Mesenchymal stem cell (in vitro differentiated cells and primary cell): ENCODE measurements at regions not wholly inside any gene's neighbourhood (a gene's known extent, or its start where the extent isn't known, plus 50 kb on each side); places are given as distances from the start of the nearest gene placed in this dataset.

Experiments used
- DNase-seq: peaks from one replicate; pipeline ENCODE4 v3.0.0-alpha.2; 2013
- H2AFZ ChIP-seq: one replicate; pipeline ENCODE4 v1.6.1; 2013; ENCODE audit warnings: low read depth, mild to moderate bottlenecking, control low read depth, inconsistent platforms, low read length, moderate library complexity
- H2AK5ac ChIP-seq: 2 replicates; pipeline ENCODE4 v1.6.1; 2013; ENCODE audit warnings: low read length, moderate library complexity, mild to moderate bottlenecking, inconsistent platforms; ENCODE audit not compliant: severe bottlenecking
- H2BK120ac ChIP-seq: one replicate; pipeline ENCODE4 v1.6.1; 2013; ENCODE audit warnings: low read depth, mild to moderate bottlenecking, inconsistent platforms, low read length, moderate library complexity
- H2BK12ac ChIP-seq, 2 experiments: one replicate each; pipeline ENCODE4 v1.6.1; 2013; ENCODE audit warnings: inconsistent platforms in 2 of 2, low read length in 2 of 2, mild to moderate bottlenecking in 2 of 2, moderate library complexity in 2 of 2, control low read depth in 1 of 2
- H2BK15ac ChIP-seq: one replicate; pipeline ENCODE4 v1.6.1; 2013; ENCODE audit warnings: mild to moderate bottlenecking, low read depth, inconsistent platforms; ENCODE audit not compliant: poor library complexity, severe bottlenecking
- H2BK5ac ChIP-seq: 2 replicates; pipeline ENCODE4 v1.6.1; 2013; ENCODE audit warnings: low read depth, mild to moderate bottlenecking, low read length, control low read depth, inconsistent platforms; ENCODE audit not compliant: poor library complexity, severe bottlenecking
- H3K14ac ChIP-seq, 2 experiments: one replicate each; pipeline ENCODE4 v1.6.1; 2013; ENCODE audit warnings: inconsistent platforms in 2 of 2, low read length in 2 of 2, control low read depth in 1 of 2, mild to moderate bottlenecking in 1 of 2, moderate library complexity in 1 of 2
- H3K18ac ChIP-seq, 2 experiments: one replicate each; pipeline ENCODE4 v1.6.1; 2013; ENCODE audit warnings: inconsistent platforms in 2 of 2, low read length in 2 of 2, control low read depth in 1 of 2, low read depth in 1 of 2, mild to moderate bottlenecking in 1 of 2
- H3K23ac ChIP-seq, 2 experiments: one replicate each; pipeline ENCODE4 v1.6.1; 2013; ENCODE audit warnings: inconsistent platforms in 2 of 2, low read length in 2 of 2, mild to moderate bottlenecking in 2 of 2, moderate library complexity in 2 of 2, control low read depth in 1 of 2
- H3K27ac ChIP-seq: 2 replicates; pipeline ENCODE4 v1.5.1; 2013; ENCODE audit warnings: mild to moderate bottlenecking, moderate library complexity, low read length, control low read depth, inconsistent platforms; ENCODE audit not compliant: poor library complexity, severe bottlenecking
- H3K27me3 ChIP-seq, 2 experiments: 2 replicates each; pipeline versions ENCODE4 v1.6.1 to v1.7.0; 2013; ENCODE audit warnings: low read length in 2 of 2, mild to moderate bottlenecking in 2 of 2, moderate library complexity in 2 of 2, control low read depth in 1 of 2, inconsistent platforms in 1 of 2; ENCODE audit not compliant: control insufficient read depth in 1 of 2, insufficient read depth in 1 of 2
- H3K36me3 ChIP-seq, 2 experiments: 2 replicates each; pipeline versions ENCODE4 v1.6.1 to v1.7.0; 2013; ENCODE audit warnings: low read length in 2 of 2, control low read depth in 1 of 2, inconsistent platforms in 1 of 2, low read depth in 1 of 2, mild to moderate bottlenecking in 1 of 2; ENCODE audit not compliant: insufficient read depth in 2 of 2, control insufficient read depth in 1 of 2
- H3K4ac ChIP-seq, 2 experiments: one replicate each; pipeline ENCODE4 v1.6.1; 2013; ENCODE audit warnings: inconsistent platforms in 2 of 2, low read length in 2 of 2, mild to moderate bottlenecking in 2 of 2, moderate library complexity in 2 of 2, control low read depth in 1 of 2, low read depth in 1 of 2
- H3K4me1 ChIP-seq: 2 replicates; pipeline ENCODE4 v1.6.1; 2013; ENCODE audit warnings: low read depth, low read length, control low read depth; ENCODE audit not compliant: control insufficient read depth, insufficient read depth
- H3K4me2 ChIP-seq: 2 replicates; pipeline ENCODE4 v1.6.1; 2013; ENCODE audit warnings: low read length, mild to moderate bottlenecking, inconsistent platforms; ENCODE audit not compliant: poor library complexity, severe bottlenecking
- H3K4me3 ChIP-seq, 2 experiments: 2 replicates each; pipeline versions ENCODE4 v1.5.1 to v1.7.0; 2013; ENCODE audit warnings: low read length in 2 of 2, mild to moderate bottlenecking in 2 of 2, control low read depth in 1 of 2, low read depth in 1 of 2; ENCODE audit not compliant: insufficient read depth in 1 of 2
- H3K79me1 ChIP-seq: replicated peaks from 2 replicates; pipeline ENCODE4 v1.6.1; 2013; ENCODE audit warnings: mild to moderate bottlenecking, control low read depth, low read length, inconsistent platforms; ENCODE audit not compliant: poor library complexity, severe bottlenecking
- H3K9ac ChIP-seq: 2 replicates; pipeline ENCODE4 v1.7.0; 2013; ENCODE audit warnings: mild to moderate bottlenecking, low read length, moderate library complexity
- H3K9me3 ChIP-seq: 2 replicates; pipeline ENCODE4 v1.7.0; 2013; ENCODE audit warnings: mild to moderate bottlenecking, low read length; ENCODE audit not compliant: control insufficient read depth
- H4K8ac ChIP-seq: one replicate; pipeline ENCODE4 v1.6.1; 2013; ENCODE audit warnings: inconsistent platforms, mild to moderate bottlenecking, low read length, moderate library complexity
- H4K91ac ChIP-seq: one replicate; pipeline ENCODE4 v1.6.1; 2013; ENCODE audit warnings: mild to moderate bottlenecking, low read length, inconsistent platforms
- WGBS: methylation state at CpG from one replicate; pipeline ENCODE4 v1.1.7; 2013; ENCODE audit warnings: mixed read lengths; 5-methylcytosine and 5-hydroxymethylcytosine counted together

DNA sequence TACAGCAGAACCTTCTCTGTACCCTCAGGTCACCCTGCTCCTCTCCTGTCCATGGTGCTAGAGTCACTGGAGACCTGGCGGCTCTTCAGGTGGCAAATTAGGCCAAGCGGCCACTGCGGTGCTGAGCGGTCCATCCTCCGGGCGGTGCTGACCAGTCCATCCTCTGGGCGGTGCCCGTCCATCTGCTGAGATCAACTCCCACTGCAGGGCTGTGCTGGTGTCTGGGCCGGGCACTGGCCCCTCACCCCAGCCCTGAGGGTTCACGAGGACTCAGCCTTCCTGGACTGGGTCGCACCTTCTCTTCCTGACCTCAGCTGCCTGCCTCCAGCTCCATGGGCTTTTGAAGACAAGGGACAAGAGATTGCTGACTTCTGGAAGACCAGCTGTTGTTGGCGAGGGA, 782.9 kb downstream of the BRD1 start:
- Histone ChIP-seq H3K4me3 (no peak overlapping the region), H4K91ac (no peak overlapping the region), H3K4me2 (no peak overlapping the region), H3K4ac (no peak overlapping the region), H3K9me3 (no peaks in the 10 kb centered on the region), H3K9ac (no peak overlapping the region), H2AK5ac (no peak overlapping the region), H3K27me3 (no peaks in the 10 kb centered on the region), H3K36me3 (no peaks in the 10 kb centered on the region), H4K8ac (no peak overlapping the region), H2BK5ac (no peak overlapping the region), H3K18ac (no peak overlapping the region), H2AFZ (no peak overlapping the region), H3K27ac (no peak overlapping the region), H2BK12ac (no peak overlapping the region), H2BK120ac (no peak overlapping the region), H3K4me1 (no peaks in the 10 kb centered on the region), H3K14ac (no peak overlapping the region), H3K79me1 (no peaks in the 10 kb centered on the region), H2BK15ac (no peak overlapping the region), H3K23ac (no peak overlapping the region)
- WGBS = 80% methylated on average over 12 of the region's 12 CpGs
- no peak for DNase-seq

DNA sequence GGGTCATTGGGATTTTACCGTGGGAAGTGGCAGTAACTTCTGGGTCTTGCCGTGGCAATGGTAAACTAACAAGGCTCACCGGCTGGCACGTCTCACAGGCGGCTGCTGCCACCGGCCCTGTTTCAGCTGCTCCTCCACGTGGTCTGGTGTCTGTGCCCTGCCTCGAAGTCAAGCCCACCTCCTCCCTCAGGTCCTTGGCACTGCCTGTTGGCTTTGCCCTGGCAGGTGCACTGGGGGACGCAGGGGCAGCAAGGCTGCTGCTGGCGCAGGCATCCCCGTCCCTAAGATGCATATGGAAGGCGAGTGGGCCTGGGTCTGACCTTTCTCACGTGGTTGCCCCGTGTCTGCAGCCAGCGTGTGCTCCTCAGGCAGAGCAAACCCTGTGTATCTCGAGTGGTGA, 783.6 kb downstream of the BRD1 start:
- Histone ChIP-seq H4K8ac (no peak overlapping the region), H3K36me3 (no peaks in the 10 kb centered on the region), H3K4ac (no peak overlapping the region), H3K9me3 (no peaks in the 10 kb centered on the region), H3K27me3 (no peaks in the 10 kb centered on the region), H4K91ac (no peak overlapping the region), H2BK5ac (no peak overlapping the region), H2BK15ac (no peak overlapping the region), H2AFZ (no peak overlapping the region), H2BK12ac (no peak overlapping the region), H2AK5ac (no peak overlapping the region), H3K79me1 (no peaks in the 10 kb centered on the region), H3K18ac (no peak overlapping the region), H3K23ac (no peak overlapping the region), H3K14ac (no peak overlapping the region), H2BK120ac (no peak overlapping the region), H3K4me2 (no peak overlapping the region), H3K4me1 (no peaks in the 10 kb centered on the region), H3K4me3 (no peak overlapping the region), H3K9ac (no peak overlapping the region), H3K27ac (no peak overlapping the region)
- DNase-seq = no peak
- WGBS = 78% methylated on average over 16 of the region's 16 CpGs

DNA sequence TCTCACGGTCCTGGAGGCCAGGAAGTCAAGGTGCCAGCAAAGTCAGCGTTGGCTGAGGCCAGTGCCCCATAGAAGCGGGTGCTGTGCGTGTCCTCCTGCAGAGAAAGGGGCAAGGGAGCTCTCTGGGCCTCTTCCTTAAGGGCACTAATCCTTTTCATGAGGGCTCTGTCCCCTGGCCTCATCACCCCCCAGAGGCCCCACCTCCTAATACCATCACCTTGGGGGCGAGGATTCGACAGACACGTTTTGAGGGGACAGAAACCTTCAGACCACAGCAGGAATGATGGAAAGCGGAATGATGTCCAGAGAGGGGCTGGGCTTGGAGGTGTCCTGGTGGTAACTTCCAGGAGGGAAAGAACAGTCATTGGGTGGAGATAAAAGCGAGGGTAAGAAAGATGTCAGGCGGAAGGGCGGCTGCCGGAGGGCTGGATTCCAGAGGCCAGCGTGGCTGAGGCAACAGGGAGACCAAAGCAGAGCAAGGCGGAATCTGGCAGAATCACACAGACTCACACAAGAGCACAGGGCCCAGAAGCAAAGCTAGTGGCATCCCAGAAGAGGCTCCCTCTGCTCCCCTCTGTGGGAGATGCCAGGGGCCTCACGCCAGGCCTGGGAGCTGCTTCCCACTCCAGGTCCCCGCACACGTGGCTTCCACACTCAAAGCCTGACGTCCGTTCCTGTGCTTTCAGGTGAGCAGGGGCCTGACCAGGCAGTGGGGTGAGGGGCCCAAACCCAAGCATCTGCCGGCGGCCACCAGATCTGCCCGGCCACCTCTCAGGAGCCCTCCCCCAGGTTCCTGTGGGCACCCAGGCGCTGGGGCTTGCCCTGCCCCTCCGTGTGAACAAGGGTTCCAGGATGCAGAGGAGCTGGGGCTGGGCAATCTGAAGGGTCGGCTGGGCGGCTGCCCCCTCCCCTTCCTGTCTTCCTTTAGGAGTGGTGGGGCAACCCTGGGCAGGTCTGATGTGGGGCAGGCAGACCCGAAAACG, 784.5 kb downstream of the BRD1 start:
- no peak overlapping the region for H3K4me3 ChIP-seq
- H3K27ac ChIP-seq = no peak overlapping the region
- H3K9ac ChIP-seq = no peak overlapping the region
- H3K79me1 ChIP-seq = no peaks in the 10 kb centered on the region
- no peak overlapping the region for H3K23ac ChIP-seq
- H4K8ac ChIP-seq = no peak overlapping the region
- H2BK12ac ChIP-seq = no peak overlapping the region
- no peak overlapping the region for H4K91ac ChIP-seq
- H3K4ac ChIP-seq = no peak overlapping the region
- no peak overlapping the region for H3K4me2 ChIP-seq
- no peak for DNase-seq
- no peaks in the 10 kb centered on the region for H3K27me3 ChIP-seq
- H3K9me3 ChIP-seq = no peaks in the 10 kb centered on the region
- H3K18ac ChIP-seq = no peak overlapping the region
- WGBS = 75% methylated on average over 27 of the region's 28 CpGs
- H3K36me3 ChIP-seq = no peaks in the 10 kb centered on the region
- H3K4me1 ChIP-seq = no peaks in the 10 kb centered on the region
- no peak overlapping the region for H2BK5ac ChIP-seq
- no peak overlapping the region for H2AFZ ChIP-seq
- no peak overlapping the region for H2BK15ac ChIP-seq
- no peak overlapping the region for H2BK120ac ChIP-seq
- H2AK5ac ChIP-seq = no peak overlapping the region
- no peak overlapping the region for H3K14ac ChIP-seq

DNA sequence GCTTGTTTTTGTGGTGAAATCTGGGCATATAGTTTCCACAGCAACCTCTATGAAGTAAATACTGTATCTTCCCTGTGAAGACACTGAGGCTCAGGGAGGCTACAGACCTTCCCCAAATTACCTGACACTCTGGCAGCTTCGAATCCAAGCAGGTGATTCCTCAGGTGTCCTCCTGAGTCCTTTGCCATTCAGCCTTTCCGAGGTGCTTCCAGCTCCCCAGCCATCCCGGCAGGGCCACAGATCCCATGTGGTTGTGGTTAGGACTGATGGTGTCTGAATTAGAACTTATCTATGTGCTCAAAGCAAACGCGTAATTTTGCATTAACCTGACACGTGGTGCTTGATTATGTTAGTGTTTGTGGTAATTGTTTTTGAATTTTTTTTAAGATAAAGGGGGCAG, 785.6 kb downstream of the BRD1 start:
- no peak overlapping the region for H3K4me2 ChIP-seq
- no peaks in the 10 kb centered on the region for H3K36me3 ChIP-seq
- no peak overlapping the region for H2BK15ac ChIP-seq
- no peak overlapping the region for H2BK120ac ChIP-seq
- no peak overlapping the region for H4K91ac ChIP-seq
- no peak overlapping the region for H3K27ac ChIP-seq
- no peak for DNase-seq
- H2BK5ac ChIP-seq = no peak overlapping the region
- H2BK12ac ChIP-seq = no peak overlapping the region
- no peaks in the 10 kb centered on the region for H3K79me1 ChIP-seq
- no peak overlapping the region for H3K9ac ChIP-seq
- no peaks in the 10 kb centered on the region for H3K27me3 ChIP-seq
- WGBS = 77% methylated on average over 6 of the region's 6 CpGs
- H3K14ac ChIP-seq = no peak overlapping the region
- no peak overlapping the region for H3K4me3 ChIP-seq
- no peaks in the 10 kb centered on the region for H3K4me1 ChIP-seq
- no peaks in the 10 kb centered on the region for H3K9me3 ChIP-seq
- no peak overlapping the region for H3K23ac ChIP-seq
- H3K4ac ChIP-seq = no peak overlapping the region
- H4K8ac ChIP-seq = no peak overlapping the region
- H3K18ac ChIP-seq = no peak overlapping the region
- no peak overlapping the region for H2AK5ac ChIP-seq
- H2AFZ ChIP-seq = no peak overlapping the region
